ENCODE measurements at regions not wholly inside any gene's neighbourhood (a gene's known extent, or its start where the extent isn't known, plus 50 kb on each side); places are given as distances from the start of the nearest gene placed in this dataset.
A peak's percentile ranks its signal among the peaks of the same experiment; 100 is the strongest.
"Not testable (repeated sequence)": the region's sequence is repeated elsewhere in the genome, so short reads cannot be mapped to it uniquely, and the experiment has no call there.

GRCh38 chr17:22654447-22654846 lies 962.1 kb downstream of the KCNJ18 start:
- DNase-seq, result no peak

GRCh38 chr17:22669721-22670120 lies 977.4 kb downstream of the KCNJ18 start:
- no peak for DNase-seq

- peak; percentile 34 for DNase-seq
Observed at GRCh38 chr17:22671110-22671509, 978.8 kb downstream of the KCNJ18 start.

- DNase-seq, result no peak
Observed at GRCh38 chr17:22692066-22692805, 999.9 kb downstream of the KCNJ18 start.

- DNase-seq, result no peak
Observed at GRCh38 chr17:22692806-22693171, 1000.5 kb downstream of the KCNJ18 start.

GRCh38 chr17:22694362-22695227 lies 1002.3 kb downstream of the KCNJ18 start:
- no peak for DNase-seq

GRCh38 chr17:22695228-22695619 lies 1002.9 kb downstream of the KCNJ18 start:
- no peak for DNase-seq

- no peak for DNase-seq
Observed at GRCh38 chr17:22703204-22703603, 1010.9 kb downstream of the KCNJ18 start.

- DNase-seq, result no peak
Observed at GRCh38 chr17:22703786-22704441, 1011.6 kb downstream of the KCNJ18 start.

- no peak for DNase-seq
Observed at GRCh38 chr17:22704674-22705073, 1012.4 kb downstream of the KCNJ18 start.

GRCh38 chr17:22707626-22708025 lies 1015.3 kb downstream of the KCNJ18 start:
- no peak for DNase-seq

- DNase-seq, result no peak
Observed at GRCh38 chr17:22717211-22717610, 1024.9 kb downstream of the KCNJ18 start.

- DNase-seq, result no peak
Observed at GRCh38 chr17:22718689-22719088, 1026.4 kb downstream of the KCNJ18 start.

- DNase-seq, result not testable (repeated sequence)
Observed at GRCh38 chr17:22741066-22741465, 1048.7 kb downstream of the KCNJ18 start.

Measured in islet precursor cell (in vitro differentiated cells).